GM12878 (cell line): ENCODE measurements at regions not wholly inside any gene's neighbourhood (a gene's known extent, or its start where the extent isn't known, plus 50 kb on each side); places are given as distances from the start of the nearest gene placed in this dataset.

Experiments
- ATAC-seq: fragments of 200-7000 bp; cut with Tn5 transposase; 3 replicates; pipeline ENCODE4 v1.9.1; 2020; ENCODE audit warnings: mild to moderate bottlenecking, moderate library complexity
- BruUV-seq: library from RNA; stranded (reverse); fragments of 400-500 nt; replicated peaks from 2 replicates; lab custom pipeline; 2021; lab: Mats Ljungman, UMichigan
- CTCF ChIA-PET: fragments of 300-600 bp; sonication (Branson Sonifier 250); formaldehyde crosslinking; extraction: SDS; loops from one replicate; lab custom pipeline; 2021; ENCODE audit warnings: inconsistent platforms; lab: Yijun Ruan, JAX
- POLR2A ChIA-PET: fragments of 350-600 bp; formaldehyde crosslinking; extraction: SDS; loops from one replicate; lab custom pipeline; 2021; ENCODE audit warnings: inconsistent platforms; lab: Charles Lee
- RAD21 ChIA-PET: fragments of 300-600 bp; sonication (Branson Sonifier 250); formaldehyde crosslinking; loops from one replicate; lab custom pipeline; 2023; ENCODE audit warnings: antibody characterized with exemption; ENCODE audit not compliant: unreplicated experiment; lab: Charles Lee
- SMC1A ChIA-PET: fragments of 300-600 bp; sonication (Branson Sonifier 250); formaldehyde crosslinking; loops from one replicate; lab custom pipeline; 2023; ENCODE audit not compliant: unreplicated experiment, uncharacterized antibody; lab: Charles Lee
- DNase-seq: peaks from one replicate; pipeline ENCODE4 v3.0.0-alpha.2; 2011; ENCODE audit warnings: low read depth, low spot score
- FAIRE-seq: peaks from 3 replicates; lab custom pipeline; 2011; peaks lifted over from hg19 to GRCh38; lab: Jason Lieb, UNC
- H2AFZ ChIP-seq: 2 replicates; pipeline ENCODE4 v1.6.0; 2011; ENCODE audit warnings: low read depth, low read length, control low read depth; ENCODE audit not compliant: control insufficient read depth
- H3K27ac ChIP-seq: 2 replicates; pipeline ENCODE4 v1.5.1; 2011; ENCODE audit warnings: control low read depth; ENCODE audit not compliant: control insufficient read depth, insufficient read depth
- H3K27me3 ChIP-seq, 2 experiments: replicated peaks in 1 of 2; 2 replicates each; pipeline versions ENCODE4 v1.6.0 to v1.6.1; 2011; ENCODE audit warnings: low read length in 1 of 2; ENCODE audit not compliant: control insufficient read depth in 2 of 2, insufficient read depth in 2 of 2
- H3K36me3 ChIP-seq, 2 experiments: 2 replicates each; pipeline ENCODE4 v1.5.1; 2011; ENCODE audit warnings: low read length in 1 of 2; ENCODE audit not compliant: control insufficient read depth in 2 of 2, insufficient read depth in 2 of 2
- H3K4me1 ChIP-seq: 2 replicates; pipeline ENCODE4 v1.6.1; 2011; ENCODE audit warnings: mild to moderate bottlenecking, low read length, moderate library complexity, mixed read lengths; ENCODE audit not compliant: control insufficient read depth, insufficient read depth
- H3K4me2 ChIP-seq: 2 replicates; pipeline ENCODE4 v1.6.0; 2011; ENCODE audit warnings: control low read depth; ENCODE audit not compliant: control insufficient read depth, insufficient read depth
- H3K4me3 ChIP-seq: fragments of 200-600 bp; sonication (generic); 2 replicates; pipeline ENCODE4 v1.5.1; 2016
- H3K79me2 ChIP-seq: 2 replicates; pipeline ENCODE4 v1.6.0; 2011; ENCODE audit warnings: low read length; ENCODE audit not compliant: control insufficient read depth, insufficient read depth
- H3K9ac ChIP-seq: 2 replicates; pipeline ENCODE4 v1.8.0; 2011; ENCODE audit warnings: low read length, control low read depth, mixed read lengths; ENCODE audit not compliant: control insufficient read depth, insufficient read depth
- H3K9me3 ChIP-seq: replicated peaks from 3 replicates; pipeline ENCODE4 v1.5.1; 2011; ENCODE audit warnings: mild to moderate bottlenecking, low read length; ENCODE audit not compliant: control insufficient read depth, insufficient read depth
- H4K20me1 ChIP-seq: 2 replicates; pipeline ENCODE4 v1.6.0; 2011; ENCODE audit not compliant: control insufficient read depth, insufficient read depth
- BACH1 ChIP-seq: fragments of 450-650 bp; IDR thresholded peaks from 2 replicates; pipeline ENCODE4 v1.6.1; 2017; ENCODE audit warnings: mild to moderate bottlenecking, borderline replicate concordance
- CHD2 ChIP-seq: IDR thresholded peaks from 2 replicates; pipeline ENCODE4 v1.6.1; 2011; ENCODE audit warnings: low read depth, low read length, improper control_type of control experiment, borderline replicate concordance
- E4F1 ChIP-seq: fragments of 450-650 bp; IDR thresholded peaks from 2 replicates; pipeline ENCODE4 v1.6.1; 2018; ENCODE audit warnings: borderline replicate concordance, mild to moderate bottlenecking; ENCODE audit not compliant: partially characterized antibody
- IKZF1 ChIP-seq: fragments of 450-650 bp; conservative IDR thresholded peaks from 2 replicates; pipeline ENCODE4 v1.6.1; 2017; ENCODE audit warnings: antibody characterized with exemption, mild to moderate bottlenecking
- MEF2B ChIP-seq: fragments of 450-650 bp; IDR thresholded peaks from 2 replicates; pipeline ENCODE4 v1.6.1; 2018; ENCODE audit warnings: mild to moderate bottlenecking, moderate library complexity; ENCODE audit not compliant: partially characterized antibody, poor library complexity, severe bottlenecking
- STAT1 ChIP-seq: fragments of 450-650 bp; conservative IDR thresholded peaks from 2 replicates; pipeline ENCODE4 v1.6.1; 2014; ENCODE audit warnings: antibody characterized with exemption, mild to moderate bottlenecking
- TARDBP ChIP-seq: IDR thresholded peaks from 2 replicates; pipeline ENCODE4 v1.6.1; 2016; ENCODE audit warnings: borderline replicate concordance
- TCF3 ChIP-seq: IDR thresholded peaks from 2 replicates; pipeline ENCODE4 v1.6.1; 2012; ENCODE audit warnings: low read depth, mild to moderate bottlenecking, low read length, borderline replicate concordance; ENCODE audit not compliant: insufficient read depth
- USF2 ChIP-seq: IDR thresholded peaks from 2 replicates; pipeline ENCODE4 v1.6.1; 2011; ENCODE audit warnings: low read depth, low read length, improper control_type of control experiment, borderline replicate concordance
- YY1 ChIP-seq: IDR thresholded peaks from 2 replicates; pipeline ENCODE4 v1.6.1; 2011; ENCODE audit warnings: low read depth, mild to moderate bottlenecking, low read length
- ZBED1 ChIP-seq: IDR thresholded peaks from 2 replicates; pipeline ENCODE4 v1.6.1; 2016; ENCODE audit warnings: borderline replicate concordance
- ZBTB11 ChIP-seq: fragments of 450-650 bp; formaldehyde crosslinking; IDR thresholded peaks from 2 replicates; pipeline ENCODE4 v1.5.0; 2022; ENCODE audit warnings: mild to moderate bottlenecking, missing genetic modification characterization
- WGBS: methylation state at CpG from one replicate; pipeline ENCODE4 v1.1.6; 2016; ENCODE audit warnings: low lambda C conversion rate; ENCODE audit not compliant: insufficient replicate concordance, insufficient coverage; ENCODE audit errors: missing lambda C conversion rate; 5-methylcytosine and 5-hydroxymethylcytosine counted together
- in situ Hi-C: fragments of 300-500 bp; cut with MboI; formaldehyde crosslinking; loops from 9 replicates; pipeline ENCODE4 v1.14.3; 2018; ENCODE audit warnings: mixed read lengths
- intact Hi-C: fragments of 100-400 bp; cut with micrococcal nuclease; formaldehyde crosslinking; loops from one replicate; pipeline ENCODE4 v1.14.2; 2022; ENCODE audit not compliant: unreplicated experiment

GRCh38 chr2:198456418-198456817 lies 652.0 kb downstream of the PLCL1 start:
- FAIRE-seq = no peak
- TF ChIP-seq BACH1 (no peak), STAT1 (no peak), USF2 (no peak), TARDBP (no peak), ZBED1 (no peak)
- H3K79me2 ChIP-seq = no peaks in the 10 kb centered on the region
- H4K20me1 ChIP-seq = no peaks in the 10 kb centered on the region
- no peak overlapping the region for H3K9ac ChIP-seq
- ChIA-PET SMC1A (no interaction called here), RAD21 (no interaction called here), POLR2A (no interaction called here), CTCF (no interaction called here)
- no peak for DNase-seq
- no peaks in the 10 kb centered on the region for H3K9me3 ChIP-seq
- intact Hi-C loops (no loop called here), in situ Hi-C loops (no loop called here)
- no peak overlapping the region for H3K27ac ChIP-seq
- H3K4me2 ChIP-seq = no peak overlapping the region
- 0% methylated on average over 2 of the region's 2 CpGs for WGBS
- no peak overlapping the region for H2AFZ ChIP-seq
- no peak for ATAC-seq
- BruUV-seq = no TSS peak
- H3K27me3 ChIP-seq = 0 out of 4 replicates have a peak, but pooled peaks cover 0 to 2% of the 10 kb centered on the region in 2 experiments
- no peaks in the 10 kb centered on the region for H3K36me3 ChIP-seq
- H3K4me1 ChIP-seq = no peaks in the 10 kb centered on the region
- H3K4me3 ChIP-seq = no peak overlapping the region

- no peak for DNase-seq
- Histone ChIP-seq H3K79me2 (no peaks in the 10 kb centered on the region), H3K4me1 (no peaks in the 10 kb centered on the region), H2AFZ (no peak overlapping the region), H3K27me3 (0 out of 4 replicates have a peak, but pooled peaks cover 0 to 2% of the 10 kb centered on the region in 2 experiments), H3K4me2 (no peak overlapping the region), H3K9ac (no peak overlapping the region), H3K9me3 (no peaks in the 10 kb centered on the region), H3K27ac (no peak overlapping the region), H4K20me1 (no peaks in the 10 kb centered on the region), H3K4me3 (no peak overlapping the region), H3K36me3 (no peaks in the 10 kb centered on the region)
- RAD21 ChIA-PET = no interaction called here
- BruUV-seq = no TSS peak
- in situ Hi-C loops (no loop called here), intact Hi-C loops (no loop called here)
- POLR2A ChIA-PET = no interaction called here
- FAIRE-seq = no peak
- CTCF ChIA-PET = no interaction called here
- SMC1A ChIA-PET = no interaction called here
- 18% methylated on average over 2 of the region's 2 CpGs for WGBS
- no peak for ATAC-seq
- TF ChIP-seq YY1 = no peak
- no peak for TF ChIP-seq TCF3
- no peak for TF ChIP-seq ZBTB11
- no peak for TF ChIP-seq IKZF1
- TF ChIP-seq E4F1 = no peak
- TF ChIP-seq CHD2 = no peak
- no peak for TF ChIP-seq MEF2B
These were observed 649.5 kb downstream of the PLCL1 start for GRCh38 chr2:198453866-198454265.
